Activated T-cell treated with anti-CD3 and anti-CD28 coated beads, Interleukin-2, amount 50 U/mL, for 24 hours (primary cell): ENCODE measurements at regions not wholly inside any gene's neighbourhood (a gene's known extent, or its start where the extent isn't known, plus 50 kb on each side); places are given as distances from the start of the nearest gene placed in this dataset.
"Not testable (repeated sequence)": the region's sequence is repeated elsewhere in the genome, so short reads cannot be mapped to it uniquely, and the experiment has no call there.

Source experiments
- DNase-seq: peaks from one replicate; pipeline ENCODE4 v3.0.0-alpha.2; 2020
- H3K27ac Mint-ChIP-seq: 2 replicates; pipeline ENCODE4 v1.8.0; 2020; ENCODE audit warnings: mild to moderate bottlenecking, mixed read lengths
- H3K27me3 Mint-ChIP-seq: 2 replicates; pipeline ENCODE4 v1.8.0; 2020; ENCODE audit warnings: mixed read lengths
- H3K36me3 Mint-ChIP-seq: 2 replicates; pipeline ENCODE4 v1.8.0; 2020; ENCODE audit warnings: low read depth, mixed read lengths
- H3K4me1 Mint-ChIP-seq: 2 replicates; pipeline ENCODE4 v1.8.0; 2020; ENCODE audit warnings: low read depth, mixed read lengths
- H3K4me3 Mint-ChIP-seq: 2 replicates; pipeline ENCODE4 v1.8.0; 2020; ENCODE audit warnings: mild to moderate bottlenecking, moderate library complexity, mixed read lengths
- H3K9me3 Mint-ChIP-seq: 2 replicates; pipeline ENCODE4 v1.8.0; 2020; ENCODE audit warnings: mixed read lengths

- no peak for DNase-seq
- H3K4me3 Mint-ChIP-seq, result no peak overlapping the region
Measured at GRCh38 chr5:106986006-106986405, 684.7 kb downstream of the EFNA5 start.

GRCh38 chr5:106985174-106985573, 685.6 kb downstream of the EFNA5 start:
- no peak overlapping the region for H3K27ac Mint-ChIP-seq
- H3K9me3 Mint-ChIP-seq, result no peaks in the 10 kb centered on the region
- no peaks in the 10 kb centered on the region for H3K36me3 Mint-ChIP-seq
- DNase-seq, result no peak
- H3K4me1 Mint-ChIP-seq, result no peaks in the 10 kb centered on the region
- H3K27me3 Mint-ChIP-seq, result no peaks in the 10 kb centered on the region
- no peak overlapping the region for H3K4me3 Mint-ChIP-seq

More at GRCh38 chr5:106986006-106986405, 684.7 kb downstream of the EFNA5 start:
- Mint-ChIP-seq H3K27me3 (no peaks in the 10 kb centered on the region), H3K4me1 (no peaks in the 10 kb centered on the region), H3K27ac (no peak overlapping the region), H3K9me3 (no peaks in the 10 kb centered on the region), H3K36me3 (no peaks in the 10 kb centered on the region)

- not testable (repeated sequence) for H3K4me3 Mint-ChIP-seq, H3K27ac Mint-ChIP-seq, H3K9me3 Mint-ChIP-seq, H3K36me3 Mint-ChIP-seq, DNase-seq, H3K27me3 Mint-ChIP-seq, H3K4me1 Mint-ChIP-seq
Measured at GRCh38 chr5:106979178-106979577, 691.6 kb downstream of the EFNA5 start.

- H3K4me1 Mint-ChIP-seq, H3K27me3 Mint-ChIP-seq, H3K27ac Mint-ChIP-seq, H3K4me3 Mint-ChIP-seq, DNase-seq, H3K36me3 Mint-ChIP-seq, H3K9me3 Mint-ChIP-seq: not testable (repeated sequence)
Measured at GRCh38 chr5:106978582-106979165, 692.1 kb downstream of the EFNA5 start.

DNA sequence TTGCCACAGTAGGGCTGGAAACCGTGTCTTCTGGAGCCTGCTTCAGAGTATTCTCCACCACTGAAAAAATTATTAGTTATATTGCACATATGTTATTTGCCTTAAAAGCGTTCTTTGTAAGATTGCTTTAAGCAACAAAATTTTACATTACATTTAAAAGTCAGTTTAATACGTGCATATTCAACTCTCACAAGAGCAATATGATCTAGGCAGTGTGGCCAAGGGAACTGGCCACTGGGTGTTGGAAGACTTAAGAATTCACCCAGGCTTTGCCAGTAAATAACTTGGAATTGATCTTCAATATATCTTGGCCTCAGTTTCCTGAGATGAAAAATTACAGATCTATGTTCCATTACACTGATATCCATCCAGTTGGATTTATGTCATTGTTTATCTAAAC, 694.4 kb downstream of the EFNA5 start:
- H3K9me3 Mint-ChIP-seq, result no peaks in the 10 kb centered on the region
- no peaks in the 10 kb centered on the region for H3K4me1 Mint-ChIP-seq
- no peak overlapping the region for H3K27ac Mint-ChIP-seq
- H3K27me3 Mint-ChIP-seq, result no peaks in the 10 kb centered on the region
- H3K4me3 Mint-ChIP-seq, result no peak overlapping the region
- H3K36me3 Mint-ChIP-seq, result no peaks in the 10 kb centered on the region
- no peak for DNase-seq

- no peaks in the 10 kb centered on the region for H3K27me3 Mint-ChIP-seq
Measured at GRCh38 chr5:106974272-106974671, 696.5 kb downstream of the EFNA5 start.

DNA sequence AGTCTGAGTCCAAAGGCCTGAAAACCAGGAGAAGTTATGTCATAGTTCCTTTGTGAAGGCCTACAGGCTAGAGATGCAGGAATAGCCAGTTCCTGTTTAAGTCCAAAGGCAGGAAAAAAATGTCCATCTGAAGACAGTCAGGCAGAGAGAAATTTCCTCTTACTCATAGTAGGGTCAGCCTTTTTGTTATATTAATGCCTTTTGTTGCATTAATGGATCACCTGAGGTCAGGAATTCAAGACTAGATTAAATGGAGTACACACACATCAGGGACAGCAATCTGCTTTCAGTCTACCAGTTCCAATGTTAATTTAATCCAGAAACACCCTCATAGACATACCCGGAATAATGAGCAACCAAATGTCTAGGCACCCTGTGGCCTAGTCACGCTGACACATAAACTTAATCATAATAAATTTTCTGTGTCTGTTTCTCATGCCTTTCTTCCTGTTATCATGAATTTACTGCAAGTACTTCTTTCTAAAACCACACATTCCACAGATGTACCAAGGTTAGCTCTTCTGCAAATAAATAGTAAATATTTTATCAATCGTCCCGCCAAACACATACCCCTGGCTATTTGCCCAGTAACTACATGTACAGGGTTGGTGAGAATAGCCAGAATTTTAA, 703.9 kb downstream of the EFNA5 start:
- no peak overlapping the region for H3K4me3 Mint-ChIP-seq
- no peak for DNase-seq
- no peaks in the 10 kb centered on the region for H3K36me3 Mint-ChIP-seq
- peaks cover 3% of the 10 kb centered on the region for H3K9me3 Mint-ChIP-seq
- no peaks in the 10 kb centered on the region for H3K4me1 Mint-ChIP-seq
- no peaks in the 10 kb centered on the region for H3K27me3 Mint-ChIP-seq
- no peak overlapping the region for H3K27ac Mint-ChIP-seq

More at GRCh38 chr5:106974272-106974671, 696.5 kb downstream of the EFNA5 start:
- no peak for DNase-seq
- Mint-ChIP-seq H3K9me3 (no peaks in the 10 kb centered on the region), H3K4me1 (no peaks in the 10 kb centered on the region), H3K27ac (no peak overlapping the region), H3K36me3 (no peaks in the 10 kb centered on the region), H3K4me3 (no peak overlapping the region)

DNA sequence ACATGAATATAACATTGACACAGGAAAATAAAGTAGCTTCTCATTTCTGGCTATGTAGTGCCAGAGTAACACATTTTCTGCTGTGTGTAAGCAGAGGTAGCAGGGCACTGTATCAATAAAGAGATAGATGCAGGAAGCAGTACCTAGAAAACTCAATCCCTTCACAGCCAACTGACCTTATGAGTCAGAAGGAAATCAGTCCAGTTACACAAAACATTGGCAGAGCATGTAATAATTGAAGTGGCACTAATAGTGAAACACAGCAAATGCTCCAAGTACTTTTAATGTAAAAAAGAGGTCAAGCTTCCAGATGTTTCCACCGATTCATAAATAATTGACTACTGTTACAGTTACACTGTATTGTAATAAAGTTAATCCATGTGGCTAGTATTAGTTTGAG, 706.6 kb downstream of the EFNA5 start:
- H3K36me3 Mint-ChIP-seq, result no peaks in the 10 kb centered on the region
- no peak overlapping the region for H3K4me3 Mint-ChIP-seq
- no peaks in the 10 kb centered on the region for H3K27me3 Mint-ChIP-seq
- H3K27ac Mint-ChIP-seq, result no peak overlapping the region
- no peaks in the 10 kb centered on the region for H3K4me1 Mint-ChIP-seq
- DNase-seq, result no peak
- peaks cover 5% of the 10 kb centered on the region for H3K9me3 Mint-ChIP-seq

- no peak for DNase-seq
- Mint-ChIP-seq H3K27me3 (no peaks in the 10 kb centered on the region), H3K4me1 (no peaks in the 10 kb centered on the region), H3K9me3 (peaks cover 5% of the 10 kb centered on the region), H3K36me3 (no peaks in the 10 kb centered on the region), H3K4me3 (no peak overlapping the region), H3K27ac (no peak overlapping the region)
Measured at GRCh38 chr5:106963630-106964029, 707.1 kb downstream of the EFNA5 start.

GRCh38 chr5:106962464-106963230, 708.1 kb downstream of the EFNA5 start:
- Mint-ChIP-seq H3K27me3 (no peaks in the 10 kb centered on the region), H3K4me1 (no peaks in the 10 kb centered on the region), H3K9me3 (peaks cover 5% of the 10 kb centered on the region), H3K36me3 (no peaks in the 10 kb centered on the region), H3K4me3 (no peak overlapping the region), H3K27ac (no peak overlapping the region)
- no peak for DNase-seq

- no peaks in the 10 kb centered on the region for H3K27me3 Mint-ChIP-seq
- no peak for DNase-seq
- no peak overlapping the region for H3K4me3 Mint-ChIP-seq
- no peaks in the 10 kb centered on the region for H3K36me3 Mint-ChIP-seq
- peaks cover 2% of the 10 kb centered on the region for H3K9me3 Mint-ChIP-seq
- H3K27ac Mint-ChIP-seq, result no peak overlapping the region
- no peaks in the 10 kb centered on the region for H3K4me1 Mint-ChIP-seq
Measured at GRCh38 chr5:106959387-106959786, 711.4 kb downstream of the EFNA5 start.

GRCh38 chr5:106957336-106957735, 713.4 kb downstream of the EFNA5 start:
- no peaks in the 10 kb centered on the region for H3K27me3 Mint-ChIP-seq
- H3K4me3 Mint-ChIP-seq, result no peak overlapping the region
- peaks cover 6% of the 10 kb centered on the region for H3K9me3 Mint-ChIP-seq
- no peak for DNase-seq
- no peak overlapping the region for H3K27ac Mint-ChIP-seq
- no peaks in the 10 kb centered on the region for H3K36me3 Mint-ChIP-seq
- no peaks in the 10 kb centered on the region for H3K4me1 Mint-ChIP-seq

DNA sequence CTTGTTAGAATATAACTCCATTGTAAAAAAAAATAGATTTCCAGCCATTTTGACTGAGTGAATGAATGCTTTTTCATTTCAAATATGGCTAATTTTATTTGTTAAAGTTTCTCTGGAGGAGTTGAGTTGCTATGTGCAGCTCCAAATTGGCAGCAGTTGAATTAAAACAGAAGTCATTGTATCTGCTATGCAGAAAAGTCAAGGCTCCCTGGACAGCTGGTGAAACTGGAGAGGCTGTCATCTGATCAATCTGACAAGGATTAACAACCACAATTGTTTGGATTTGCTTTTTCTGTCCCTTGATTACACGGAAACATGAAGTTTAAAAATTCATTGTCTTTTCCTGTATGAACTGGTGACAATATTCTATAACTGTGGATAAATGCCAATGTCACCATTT, 713.9 kb downstream of the EFNA5 start:
- DNase-seq, result no peak
- H3K4me3 Mint-ChIP-seq, result no peak overlapping the region
- H3K4me1 Mint-ChIP-seq, result no peaks in the 10 kb centered on the region
- peaks cover 6% of the 10 kb centered on the region for H3K9me3 Mint-ChIP-seq
- no peaks in the 10 kb centered on the region for H3K27me3 Mint-ChIP-seq
- no peaks in the 10 kb centered on the region for H3K36me3 Mint-ChIP-seq
- H3K27ac Mint-ChIP-seq, result no peak overlapping the region

GRCh38 chr5:106956187-106956586, 714.5 kb downstream of the EFNA5 start:
- H3K36me3 Mint-ChIP-seq, result no peaks in the 10 kb centered on the region
- no peaks in the 10 kb centered on the region for H3K4me1 Mint-ChIP-seq
- H3K27ac Mint-ChIP-seq, result no peak overlapping the region
- H3K9me3 Mint-ChIP-seq, result peaks cover 6% of the 10 kb centered on the region
- H3K27me3 Mint-ChIP-seq, result no peaks in the 10 kb centered on the region
- DNase-seq, result no peak
- no peak overlapping the region for H3K4me3 Mint-ChIP-seq

DNA sequence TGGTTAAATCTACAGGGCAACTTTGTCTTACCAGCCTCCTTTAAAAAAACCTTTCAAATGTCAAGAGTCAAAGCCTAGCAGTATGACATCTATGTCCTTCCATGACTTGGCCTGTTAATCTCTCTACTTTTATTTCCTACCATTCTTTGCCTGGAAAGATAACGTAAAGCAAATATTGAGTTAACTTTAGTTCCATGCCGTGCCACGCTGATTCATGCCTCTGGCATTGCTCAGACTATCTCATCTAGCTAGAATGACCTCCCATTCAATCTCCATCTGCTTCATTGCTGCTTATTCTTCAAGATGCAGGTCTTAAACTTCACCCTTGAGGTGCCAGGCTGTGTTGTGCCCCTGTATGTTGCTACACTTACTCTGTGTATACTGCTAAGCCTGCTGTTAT, 729.8 kb downstream of the EFNA5 start:
- no peak overlapping the region for H3K4me3 Mint-ChIP-seq
- DNase-seq, result no peak
- no peaks in the 10 kb centered on the region for H3K4me1 Mint-ChIP-seq
- H3K9me3 Mint-ChIP-seq, result peaks cover 4% of the 10 kb centered on the region
- no peak overlapping the region for H3K27ac Mint-ChIP-seq
- H3K27me3 Mint-ChIP-seq, result no peaks in the 10 kb centered on the region
- H3K36me3 Mint-ChIP-seq, result no peaks in the 10 kb centered on the region
